Keratinocyte (primary cell): ENCODE measurements at regions not wholly inside any gene's neighbourhood (a gene's known extent, or its start where the extent isn't known, plus 50 kb on each side); places are given as distances from the start of the nearest gene placed in this dataset.

Experiments used
- EZH2 ChIP-seq: IDR thresholded peaks from one replicate; pipeline ENCODE4 v1.6.1; 2012; ENCODE audit warnings: inconsistent platforms, mild to moderate bottlenecking, low read length, moderate library complexity
- TF ChIP-seq, protein P1 (sequence below), 3 experiments: IDR thresholded peaks in 1 of 3; conservative IDR thresholded peaks in 1 of 3; optimal IDR thresholded peaks in 1 of 3; 2 replicates in 2 of 3; 3 replicates in 1 of 3; pipeline versions ENCODE3 to v1.5.1; 2011; ENCODE audit warnings: low read length in 3 of 3, mild to moderate bottlenecking in 3 of 3, moderate library complexity in 2 of 3, control low read depth in 1 of 3, inconsistent platforms in 1 of 3; ENCODE audit not compliant: insufficient read depth in 2 of 3; ENCODE audit errors: extremely low read depth in 1 of 3

GRCh38 chr2:176483476-176483875 lies 214.2 kb downstream of the MTX2 start:
- TF ChIP-seq, protein P1, sequence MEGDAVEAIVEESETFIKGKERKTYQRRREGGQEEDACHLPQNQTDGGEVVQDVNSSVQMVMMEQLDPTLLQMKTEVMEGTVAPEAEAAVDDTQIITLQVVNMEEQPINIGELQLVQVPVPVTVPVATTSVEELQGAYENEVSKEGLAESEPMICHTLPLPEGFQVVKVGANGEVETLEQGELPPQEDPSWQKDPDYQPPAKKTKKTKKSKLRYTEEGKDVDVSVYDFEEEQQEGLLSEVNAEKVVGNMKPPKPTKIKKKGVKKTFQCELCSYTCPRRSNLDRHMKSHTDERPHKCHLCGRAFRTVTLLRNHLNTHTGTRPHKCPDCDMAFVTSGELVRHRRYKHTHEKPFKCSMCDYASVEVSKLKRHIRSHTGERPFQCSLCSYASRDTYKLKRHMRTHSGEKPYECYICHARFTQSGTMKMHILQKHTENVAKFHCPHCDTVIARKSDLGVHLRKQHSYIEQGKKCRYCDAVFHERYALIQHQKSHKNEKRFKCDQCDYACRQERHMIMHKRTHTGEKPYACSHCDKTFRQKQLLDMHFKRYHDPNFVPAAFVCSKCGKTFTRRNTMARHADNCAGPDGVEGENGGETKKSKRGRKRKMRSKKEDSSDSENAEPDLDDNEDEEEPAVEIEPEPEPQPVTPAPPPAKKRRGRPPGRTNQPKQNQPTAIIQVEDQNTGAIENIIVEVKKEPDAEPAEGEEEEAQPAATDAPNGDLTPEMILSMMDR (optimal IDR thresholded peaks at IDR 0.05 in 1 of 3, IDR thresholded peaks at IDR 0.05 in 1 of 3, conservative IDR thresholded peaks at IDR 0.05 in 1 of 3; ENCODE audit: extremely low read depth in 1 of 3, insufficient read depth in 2 of 3, low read length in 3 of 3): no peak
- TF ChIP-seq EZH2: no peak
